ENCODE measurements at regions not wholly inside any gene's neighbourhood (a gene's known extent, or its start where the extent isn't known, plus 50 kb on each side); places are given as distances from the start of the nearest gene placed in this dataset.
A peak's percentile ranks its signal among the peaks of the same experiment; 100 is the strongest.
"Not testable (repeated sequence)": the region's sequence is repeated elsewhere in the genome, so short reads cannot be mapped to it uniquely, and the experiment has no call there.

GRCh38 chr2:89582816-89583215 is 891.3 kb downstream of the RPIA start:
- H3K27me3 ChIP-seq (ENCODE audit: control insufficient read depth in 1 of 2, insufficient read depth in 2 of 2, low read length in 2 of 2); H3K4me1 ChIP-seq (ENCODE audit: insufficient read depth, low read length); H3K36me3 ChIP-seq (replicated peaks in 1 of 2; ENCODE audit: control insufficient read depth in 1 of 2, insufficient read depth in 2 of 2, low read length in 2 of 2); POLR2A ChIA-PET; H3K27ac ChIP-seq (ENCODE audit: extremely low read length, insufficient read depth, low read length); BruUV-seq (replicated peaks); H4K20me1 ChIP-seq (ENCODE audit: insufficient read depth, low read length); in situ Hi-C loops (cut with HindIII; ENCODE audit: extremely low pct_ligation_motif_present, low pct_unique_long_range_greater_than_20kb); H3K9me3 ChIP-seq (ENCODE audit: low read length); H3K79me2 ChIP-seq (ENCODE audit: insufficient read depth, low read length); FAIRE-seq; CTCF ChIA-PET (ENCODE audit: low intra/inter-chr PET ratio, low total read pairs); ATAC-seq; H3K4me2 ChIP-seq (ENCODE audit: low read depth, low read length); H3K4me3 ChIP-seq (replicated peaks in 1 of 3; ENCODE audit: insufficient read depth in 1 of 3, low read depth in 2 of 3, low read length in 3 of 3); H2AFZ ChIP-seq (ENCODE audit: low read length); intact Hi-C loops (cut with micrococcal nuclease; ENCODE audit: unreplicated experiment); H3K9ac ChIP-seq (ENCODE audit: insufficient read depth, low read depth, low read length); TF ChIP-seq HNF4G (CRISPR knock-in tag; IDR thresholded peaks at IDR 0.05; ENCODE audit: borderline replicate concordance, low read depth): not testable (repeated sequence)
- no CpG with 5 or more reads among the region's 17 CpGs for WGBS (ENCODE audit: low lambda C conversion rate)
- peak; percentile 38; the same call in 1 of the 2 replicates for TF ChIP-seq SAP130 (CRISPR knock-in tag; IDR thresholded peaks at IDR 0.05; ENCODE audit: low read depth)
- TF ChIP-seq KDM6A (CRISPR knock-in tag; IDR thresholded peaks at IDR 0.05; ENCODE audit: low read depth) = 0 out of 2 replicates have a peak, but pooled peaks have one; percentile 37
- TF ChIP-seq PATZ1 (CRISPR knock-in tag; IDR thresholded peaks at IDR 0.05) = peak; percentile 91
- TF ChIP-seq ZNF143 (CRISPR knock-in tag; IDR thresholded peaks at IDR 0.05) = 0 out of 2 replicates have a peak, but pooled peaks have one; percentile 28
- peak; percentile 61 for TF ChIP-seq FOSL2 (CRISPR knock-in tag; IDR thresholded peaks at IDR 0.05)
- TF ChIP-seq CEBPG (CRISPR knock-in tag; IDR thresholded peaks at IDR 0.05) = 0 out of 2 replicates have a peak, but pooled peaks have one; percentile 11
- TF ChIP-seq GABPB1 (CRISPR knock-in tag; IDR thresholded peaks at IDR 0.05) = peak; percentile 38; the same call in 1 of the 2 replicates
- 0 out of 2 replicates have a peak, but pooled peaks have one; percentile 37 for TF ChIP-seq ARID5B (CRISPR knock-in tag; IDR thresholded peaks at IDR 0.05)
- TF ChIP-seq HNF4A (CRISPR knock-in tag; IDR thresholded peaks at IDR 0.05) = peak; percentile 65
- 0 out of 2 replicates have a peak, but pooled peaks have one; percentile 8 for TF ChIP-seq HNF4G (IDR thresholded peaks at IDR 0.05; ENCODE audit: borderline replicate concordance, low read depth, low read length)
- TF ChIP-seq TFAP4 (IDR thresholded peaks at IDR 0.05; ENCODE audit: borderline replicate concordance, low read depth) = peak; percentile 31; the same call in 1 of the 2 replicates
- TF ChIP-seq HOXA3 (CRISPR knock-in tag; IDR thresholded peaks at IDR 0.05) = 0 out of 2 replicates have a peak, but pooled peaks have one; percentile 17
- 0 out of 2 replicates have a peak, but pooled peaks have one; percentile 23 for TF ChIP-seq RARA (CRISPR knock-in tag; IDR thresholded peaks at IDR 0.05)
- TF ChIP-seq MED1 (CRISPR knock-in tag; IDR thresholded peaks at IDR 0.05) = peak; percentile 33; the same call in 1 of the 2 replicates
- DNase-seq (ENCODE audit: low spot score) = peak; percentile 59

All from HepG2 (cell line).